OCI-LY7 (cell line): ENCODE measurements at regions not wholly inside any gene's neighbourhood (a gene's known extent, or its start where the extent isn't known, plus 50 kb on each side); places are given as distances from the start of the nearest gene placed in this dataset.

Experiments
- BruUV-seq: library from RNA; stranded (reverse); fragments of 400-500 nt; replicated peaks from 2 replicates; lab custom pipeline; 2021; lab: Mats Ljungman, UMichigan
- CTCF ChIA-PET: fragments of 300-600 bp; sonication (Branson Sonifier 250); formaldehyde crosslinking; loops from one replicate; lab custom pipeline; 2022; ENCODE audit warnings: antibody characterized with exemption; ENCODE audit not compliant: unreplicated experiment; lab: Charles Lee
- POLR2A ChIA-PET: fragments of 300-600 bp; sonication (Branson Sonifier 250); formaldehyde crosslinking; loops from one replicate; lab custom pipeline; 2022; ENCODE audit warnings: antibody characterized with exemption; lab: Charles Lee
- DNase-seq: peaks from one replicate; pipeline ENCODE4 v3.0.0-alpha.2; 2015; ENCODE audit warnings: low spot score
- H2AFZ ChIP-seq: fragments of 200-600 bp; sonication (generic), shearing (Covaris generic); 2 replicates; pipeline ENCODE4 v1.6.1; 2014; ENCODE audit warnings: mild to moderate bottlenecking, antibody characterized with exemption, low read length, moderate library complexity
- H3K27ac ChIP-seq: fragments of 200-600 bp; sonication (generic); 2 replicates; pipeline ENCODE4 v1.5.1; 2014; ENCODE audit warnings: mixed run types, low read depth, mild to moderate bottlenecking, moderate library complexity, low read length, inconsistent platforms; ENCODE audit not compliant: poor library complexity, severe bottlenecking
- H3K36me3 ChIP-seq: fragments of 200-600 bp; sonication (generic); 2 replicates; pipeline ENCODE4 v1.6.1; 2014; ENCODE audit warnings: mild to moderate bottlenecking, antibody characterized with exemption, low read length, moderate library complexity, mixed read lengths; ENCODE audit not compliant: insufficient read depth
- H3K4me1 ChIP-seq: fragments of 200-600 bp; sonication (generic); 2 replicates; pipeline ENCODE4 v1.5.1; 2014; ENCODE audit warnings: mild to moderate bottlenecking, low read length; ENCODE audit not compliant: insufficient read depth, poor library complexity, severe bottlenecking
- H3K4me2 ChIP-seq: fragments of 200-600 bp; sonication (generic); 2 replicates; pipeline ENCODE4 v1.6.1; 2014; ENCODE audit warnings: mild to moderate bottlenecking, low read length
- H3K4me3 ChIP-seq: fragments of 200-600 bp; sonication (generic); 2 replicates; pipeline ENCODE4 v1.5.1; 2014; ENCODE audit warnings: mild to moderate bottlenecking, low read depth, low read length; ENCODE audit not compliant: poor library complexity, severe bottlenecking
- H3K79me2 ChIP-seq: fragments of 200-600 bp; sonication (generic); 2 replicates; pipeline ENCODE4 v1.6.1; 2016; ENCODE audit warnings: low read depth, mild to moderate bottlenecking, low read length, moderate library complexity, mixed read lengths; ENCODE audit not compliant: insufficient read depth
- H3K9me2 ChIP-seq: fragments of 200-600 bp; sonication (generic); 2 replicates; pipeline ENCODE4 v1.6.1; 2016; ENCODE audit warnings: mild to moderate bottlenecking, low read length, mixed read lengths; ENCODE audit not compliant: insufficient read depth
- H3K9me3 ChIP-seq: fragments of 200-600 bp; sonication (generic); 2 replicates; pipeline ENCODE4 v1.6.1; 2014; ENCODE audit warnings: mild to moderate bottlenecking, mixed run types, low read length, mixed read lengths
- H4K20me1 ChIP-seq: fragments of 200-600 bp; sonication (generic); 2 replicates; pipeline ENCODE4 v1.6.1; 2014; ENCODE audit warnings: mild to moderate bottlenecking, antibody characterized with exemption, low read length, moderate library complexity, mixed read lengths; ENCODE audit not compliant: insufficient read depth
- EZH2phosphoT487 ChIP-seq: fragments of 200-600 bp; sonication (generic); IDR thresholded peaks from 2 replicates; pipeline ENCODE4 v1.6.1; 2018; ENCODE audit warnings: low read depth, borderline replicate concordance, mild to moderate bottlenecking, mixed run types, antibody characterized with exemption, low read length, moderate library complexity, mixed read lengths
- intact Hi-C: fragments of 100-400 bp; cut with micrococcal nuclease; formaldehyde crosslinking; loops from one replicate; pipeline ENCODE4 v1.10.0; 2022; ENCODE audit not compliant: unreplicated experiment
- TF ChIP-seq, protein P1 (sequence below): fragments of 200-600 bp; sonication (generic); conservative IDR thresholded peaks from 2 replicates; pipeline ENCODE4 v1.5.1; 2014; ENCODE audit warnings: mild to moderate bottlenecking, antibody characterized with exemption, low read length, moderate library complexity, mixed read lengths

DNA sequence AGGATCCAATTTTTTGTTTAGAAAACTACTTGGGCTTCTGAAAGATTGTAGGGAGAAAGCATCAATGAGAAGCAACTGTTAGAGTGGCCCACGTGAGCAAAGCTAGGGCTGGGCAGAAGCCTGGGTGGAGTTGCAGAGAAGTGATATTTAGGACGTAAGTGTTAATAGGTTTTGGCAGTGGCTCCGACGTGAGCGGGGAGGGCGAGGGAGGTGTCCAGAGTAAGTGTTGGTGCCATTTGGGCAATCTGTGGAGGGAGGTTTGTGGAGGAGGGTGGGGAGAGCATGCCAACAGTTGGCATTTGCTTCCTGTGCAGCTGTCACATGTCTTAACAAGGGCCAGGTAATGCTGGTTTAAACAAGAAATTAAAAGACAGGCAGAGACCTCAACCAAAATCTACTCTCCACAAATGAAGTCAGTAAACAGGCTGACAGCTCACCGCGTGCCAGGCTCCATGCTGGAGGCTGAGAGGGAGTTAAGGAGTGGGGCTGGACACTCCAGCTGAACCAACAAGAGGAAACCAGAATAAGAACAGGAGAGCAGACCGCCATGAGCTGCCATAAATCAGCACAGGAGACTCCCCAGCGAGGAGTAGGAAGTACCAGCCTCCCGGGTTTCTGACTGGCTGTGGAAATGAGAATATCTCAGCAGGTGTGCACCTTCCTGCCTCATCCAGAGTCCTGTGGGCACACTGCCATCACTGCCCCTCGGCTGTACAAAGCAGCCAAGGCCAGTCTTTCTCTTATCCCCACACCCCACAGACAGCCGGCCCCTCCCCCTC, 232.6 kb downstream of the ABHD5 start:
- no TSS peak for BruUV-seq
- POLR2A ChIA-PET: no interaction called here
- TF ChIP-seq, protein P1, sequence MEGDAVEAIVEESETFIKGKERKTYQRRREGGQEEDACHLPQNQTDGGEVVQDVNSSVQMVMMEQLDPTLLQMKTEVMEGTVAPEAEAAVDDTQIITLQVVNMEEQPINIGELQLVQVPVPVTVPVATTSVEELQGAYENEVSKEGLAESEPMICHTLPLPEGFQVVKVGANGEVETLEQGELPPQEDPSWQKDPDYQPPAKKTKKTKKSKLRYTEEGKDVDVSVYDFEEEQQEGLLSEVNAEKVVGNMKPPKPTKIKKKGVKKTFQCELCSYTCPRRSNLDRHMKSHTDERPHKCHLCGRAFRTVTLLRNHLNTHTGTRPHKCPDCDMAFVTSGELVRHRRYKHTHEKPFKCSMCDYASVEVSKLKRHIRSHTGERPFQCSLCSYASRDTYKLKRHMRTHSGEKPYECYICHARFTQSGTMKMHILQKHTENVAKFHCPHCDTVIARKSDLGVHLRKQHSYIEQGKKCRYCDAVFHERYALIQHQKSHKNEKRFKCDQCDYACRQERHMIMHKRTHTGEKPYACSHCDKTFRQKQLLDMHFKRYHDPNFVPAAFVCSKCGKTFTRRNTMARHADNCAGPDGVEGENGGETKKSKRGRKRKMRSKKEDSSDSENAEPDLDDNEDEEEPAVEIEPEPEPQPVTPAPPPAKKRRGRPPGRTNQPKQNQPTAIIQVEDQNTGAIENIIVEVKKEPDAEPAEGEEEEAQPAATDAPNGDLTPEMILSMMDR: no peak
- TF ChIP-seq EZH2phosphoT487: no peak

DNA sequence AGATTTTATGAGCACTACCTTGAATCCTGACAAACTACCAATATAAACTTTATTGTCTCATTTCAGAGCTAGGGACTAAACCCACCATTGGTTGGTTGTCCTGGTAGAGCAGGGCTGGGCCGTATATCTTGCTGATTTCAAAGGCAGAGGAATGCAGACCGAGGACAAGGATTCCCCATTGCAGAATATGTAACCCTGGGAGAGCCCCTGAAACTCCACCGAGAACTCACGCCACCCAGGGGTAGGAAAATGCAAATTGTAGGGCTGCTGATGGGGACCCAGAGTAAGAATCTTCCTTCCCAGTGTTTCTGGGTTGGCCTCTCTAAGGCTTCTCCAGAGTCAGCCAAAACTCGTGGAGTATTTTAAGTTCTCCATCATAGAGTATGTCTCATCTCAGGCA, 235.3 kb downstream of the ABHD5 start:
- Histone ChIP-seq H3K4me2 (no peak overlapping the region), H3K79me2 (no peaks in the 10 kb centered on the region), H3K4me1 (peaks cover 5% of the 10 kb centered on the region), H3K27ac (no peak overlapping the region), H3K4me3 (no peak overlapping the region), H4K20me1 (no peaks in the 10 kb centered on the region), H3K9me2 (no peaks in the 10 kb centered on the region), H3K36me3 (no peaks in the 10 kb centered on the region), H2AFZ (no peak overlapping the region), H3K9me3 (no peaks in the 10 kb centered on the region)
- no TSS peak for BruUV-seq
- DNase-seq: peak; percentile 26
- TF ChIP-seq, protein P1: peak; percentile 65
- no peak for TF ChIP-seq EZH2phosphoT487
- ChIA-PET POLR2A (no interaction called here), CTCF (no interaction called here)
- intact Hi-C loops: no loop called here

More for the DNA sequence above, 232.6 kb downstream of the ABHD5 start:
- H3K9me2 ChIP-seq: no peaks in the 10 kb centered on the region
- H4K20me1 ChIP-seq: no peaks in the 10 kb centered on the region
- intact Hi-C loops: no loop called here
- DNase-seq: no peak
- CTCF ChIA-PET: no interaction called here
- peaks cover 7% of the 10 kb centered on the region for H3K4me1 ChIP-seq
- no peaks in the 10 kb centered on the region for H3K79me2 ChIP-seq
- no peak overlapping the region for H3K4me2 ChIP-seq
- H3K36me3 ChIP-seq: no peaks in the 10 kb centered on the region
- H3K9me3 ChIP-seq: no peaks in the 10 kb centered on the region
- no peak overlapping the region for H3K4me3 ChIP-seq
- H2AFZ ChIP-seq: no peak overlapping the region
- no peak overlapping the region for H3K27ac ChIP-seq

DNA sequence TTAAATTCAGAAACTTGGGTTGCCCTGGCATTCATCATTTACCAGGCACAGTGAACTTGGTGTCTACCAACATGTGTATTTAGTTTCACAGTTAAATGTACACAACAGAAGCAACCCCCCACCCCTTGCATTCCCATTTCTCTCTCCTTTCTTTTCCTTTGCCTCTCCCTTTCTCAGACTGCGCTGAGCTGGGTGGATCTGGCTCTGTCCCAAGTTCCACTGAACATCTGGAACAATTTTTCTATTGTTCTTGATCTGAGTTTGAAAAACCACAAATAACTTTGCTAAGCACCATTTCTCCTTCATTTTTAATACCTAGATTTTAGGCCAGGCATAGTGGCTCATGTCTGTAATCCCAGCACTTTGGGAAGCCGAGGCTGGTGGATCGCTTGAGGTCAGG, 242.2 kb downstream of the ABHD5 start:
- CTCF ChIA-PET: no interaction called here
- POLR2A ChIA-PET: no interaction called here
- H2AFZ ChIP-seq: no peak overlapping the region
- no peak for TF ChIP-seq EZH2phosphoT487
- TF ChIP-seq, protein P1: no peak
- no peaks in the 10 kb centered on the region for H3K36me3 ChIP-seq
- BruUV-seq: no TSS peak
- no peak overlapping the region for H3K4me3 ChIP-seq
- intact Hi-C loops: no loop called here
- no peak for DNase-seq
- no peak overlapping the region for H3K4me2 ChIP-seq
- H3K9me3 ChIP-seq: no peaks in the 10 kb centered on the region
- no peaks in the 10 kb centered on the region for H3K4me1 ChIP-seq
- H4K20me1 ChIP-seq: no peaks in the 10 kb centered on the region
- H3K27ac ChIP-seq: no peak overlapping the region
- no peaks in the 10 kb centered on the region for H3K9me2 ChIP-seq
- H3K79me2 ChIP-seq: no peaks in the 10 kb centered on the region
